GM12878 (cell line): ENCODE measurements at regions not wholly inside any gene's neighbourhood (a gene's known extent, or its start where the extent isn't known, plus 50 kb on each side); places are given as distances from the start of the nearest gene placed in this dataset.

Experiments
- ATAC-seq: fragments of 200-7000 bp; cut with Tn5 transposase; 3 replicates; pipeline ENCODE4 v1.9.1; 2020; ENCODE audit warnings: mild to moderate bottlenecking, moderate library complexity
- BruUV-seq: library from RNA; stranded (reverse); fragments of 400-500 nt; replicated peaks from 2 replicates; lab custom pipeline; 2021; lab: Mats Ljungman, UMichigan
- CTCF ChIA-PET: fragments of 300-600 bp; sonication (Branson Sonifier 250); formaldehyde crosslinking; extraction: SDS; loops from one replicate; lab custom pipeline; 2021; ENCODE audit warnings: inconsistent platforms; lab: Yijun Ruan, JAX
- POLR2A ChIA-PET: fragments of 350-600 bp; formaldehyde crosslinking; extraction: SDS; loops from one replicate; lab custom pipeline; 2021; ENCODE audit warnings: inconsistent platforms; lab: Charles Lee
- RAD21 ChIA-PET: fragments of 300-600 bp; sonication (Branson Sonifier 250); formaldehyde crosslinking; loops from one replicate; lab custom pipeline; 2023; ENCODE audit warnings: antibody characterized with exemption; ENCODE audit not compliant: unreplicated experiment; lab: Charles Lee
- SMC1A ChIA-PET: fragments of 300-600 bp; sonication (Branson Sonifier 250); formaldehyde crosslinking; loops from one replicate; lab custom pipeline; 2023; ENCODE audit not compliant: unreplicated experiment, uncharacterized antibody; lab: Charles Lee
- DNase-seq: peaks from one replicate; pipeline ENCODE4 v3.0.0-alpha.2; 2011; ENCODE audit warnings: low read depth, low spot score
- FAIRE-seq: peaks from 3 replicates; lab custom pipeline; 2011; peaks lifted over from hg19 to GRCh38; lab: Jason Lieb, UNC
- H2AFZ ChIP-seq: 2 replicates; pipeline ENCODE4 v1.6.0; 2011; ENCODE audit warnings: low read depth, low read length, control low read depth; ENCODE audit not compliant: control insufficient read depth
- H3K27ac ChIP-seq: 2 replicates; pipeline ENCODE4 v1.5.1; 2011; ENCODE audit warnings: control low read depth; ENCODE audit not compliant: control insufficient read depth, insufficient read depth
- H3K27me3 ChIP-seq, 2 experiments: replicated peaks in 1 of 2; 2 replicates each; pipeline versions ENCODE4 v1.6.0 to v1.6.1; 2011; ENCODE audit warnings: low read length in 1 of 2; ENCODE audit not compliant: control insufficient read depth in 2 of 2, insufficient read depth in 2 of 2
- H3K36me3 ChIP-seq, 2 experiments: 2 replicates each; pipeline ENCODE4 v1.5.1; 2011; ENCODE audit warnings: low read length in 1 of 2; ENCODE audit not compliant: control insufficient read depth in 2 of 2, insufficient read depth in 2 of 2
- H3K4me1 ChIP-seq: 2 replicates; pipeline ENCODE4 v1.6.1; 2011; ENCODE audit warnings: mild to moderate bottlenecking, low read length, moderate library complexity, mixed read lengths; ENCODE audit not compliant: control insufficient read depth, insufficient read depth
- H3K4me2 ChIP-seq: 2 replicates; pipeline ENCODE4 v1.6.0; 2011; ENCODE audit warnings: control low read depth; ENCODE audit not compliant: control insufficient read depth, insufficient read depth
- H3K4me3 ChIP-seq: fragments of 200-600 bp; sonication (generic); 2 replicates; pipeline ENCODE4 v1.5.1; 2016
- H3K79me2 ChIP-seq: 2 replicates; pipeline ENCODE4 v1.6.0; 2011; ENCODE audit warnings: low read length; ENCODE audit not compliant: control insufficient read depth, insufficient read depth
- H3K9ac ChIP-seq: 2 replicates; pipeline ENCODE4 v1.8.0; 2011; ENCODE audit warnings: low read length, control low read depth, mixed read lengths; ENCODE audit not compliant: control insufficient read depth, insufficient read depth
- H3K9me3 ChIP-seq: replicated peaks from 3 replicates; pipeline ENCODE4 v1.5.1; 2011; ENCODE audit warnings: mild to moderate bottlenecking, low read length; ENCODE audit not compliant: control insufficient read depth, insufficient read depth
- H4K20me1 ChIP-seq: 2 replicates; pipeline ENCODE4 v1.6.0; 2011; ENCODE audit not compliant: control insufficient read depth, insufficient read depth
- E4F1 ChIP-seq: fragments of 450-650 bp; IDR thresholded peaks from 2 replicates; pipeline ENCODE4 v1.6.1; 2018; ENCODE audit warnings: borderline replicate concordance, mild to moderate bottlenecking; ENCODE audit not compliant: partially characterized antibody
- HDGF ChIP-seq: fragments of 450-650 bp; IDR thresholded peaks from 2 replicates; pipeline ENCODE4 v1.6.1; 2016; ENCODE audit warnings: antibody characterized with exemption
- IKZF1 ChIP-seq: fragments of 450-650 bp; conservative IDR thresholded peaks from 2 replicates; pipeline ENCODE4 v1.6.1; 2017; ENCODE audit warnings: antibody characterized with exemption, mild to moderate bottlenecking
- KDM1A ChIP-seq: fragments of 200-600 bp; sonication (generic); IDR thresholded peaks from 2 replicates; pipeline ENCODE4 v1.6.1; 2016; ENCODE audit warnings: borderline replicate concordance
- MXI1 ChIP-seq: fragments of 150-350 bp; IDR thresholded peaks from 2 replicates; pipeline ENCODE4 v1.6.1; 2011; ENCODE audit warnings: low read depth, mild to moderate bottlenecking, inconsistent platforms, low read length, improper control_type of control experiment
- RFX5 ChIP-seq: IDR thresholded peaks from 2 replicates; pipeline ENCODE4 v1.6.1; 2011; ENCODE audit warnings: low read depth, low read length, improper control_type of control experiment
- SMAD5 ChIP-seq: IDR thresholded peaks from 2 replicates; pipeline ENCODE4 v1.6.1; 2016; ENCODE audit warnings: antibody characterized with exemption, low read depth
- ZNF687 ChIP-seq: fragments of 450-650 bp; IDR thresholded peaks from 2 replicates; pipeline ENCODE4 v1.6.1; 2017; ENCODE audit warnings: mild to moderate bottlenecking, moderate library complexity
- WGBS: methylation state at CpG from one replicate; pipeline ENCODE4 v1.1.6; 2016; ENCODE audit warnings: low lambda C conversion rate; ENCODE audit not compliant: insufficient replicate concordance, insufficient coverage; ENCODE audit errors: missing lambda C conversion rate; 5-methylcytosine and 5-hydroxymethylcytosine counted together
- in situ Hi-C: fragments of 300-500 bp; cut with MboI; formaldehyde crosslinking; loops from 9 replicates; pipeline ENCODE4 v1.14.3; 2018; ENCODE audit warnings: mixed read lengths
- intact Hi-C: fragments of 100-400 bp; cut with micrococcal nuclease; formaldehyde crosslinking; loops from one replicate; pipeline ENCODE4 v1.14.2; 2022; ENCODE audit not compliant: unreplicated experiment
- TF ChIP-seq, protein P1 (sequence below): fragments of 150-350 bp; IDR thresholded peaks from 2 replicates; pipeline ENCODE4 v1.6.1; 2014; ENCODE audit warnings: mild to moderate bottlenecking, low read depth, low read length

DNA sequence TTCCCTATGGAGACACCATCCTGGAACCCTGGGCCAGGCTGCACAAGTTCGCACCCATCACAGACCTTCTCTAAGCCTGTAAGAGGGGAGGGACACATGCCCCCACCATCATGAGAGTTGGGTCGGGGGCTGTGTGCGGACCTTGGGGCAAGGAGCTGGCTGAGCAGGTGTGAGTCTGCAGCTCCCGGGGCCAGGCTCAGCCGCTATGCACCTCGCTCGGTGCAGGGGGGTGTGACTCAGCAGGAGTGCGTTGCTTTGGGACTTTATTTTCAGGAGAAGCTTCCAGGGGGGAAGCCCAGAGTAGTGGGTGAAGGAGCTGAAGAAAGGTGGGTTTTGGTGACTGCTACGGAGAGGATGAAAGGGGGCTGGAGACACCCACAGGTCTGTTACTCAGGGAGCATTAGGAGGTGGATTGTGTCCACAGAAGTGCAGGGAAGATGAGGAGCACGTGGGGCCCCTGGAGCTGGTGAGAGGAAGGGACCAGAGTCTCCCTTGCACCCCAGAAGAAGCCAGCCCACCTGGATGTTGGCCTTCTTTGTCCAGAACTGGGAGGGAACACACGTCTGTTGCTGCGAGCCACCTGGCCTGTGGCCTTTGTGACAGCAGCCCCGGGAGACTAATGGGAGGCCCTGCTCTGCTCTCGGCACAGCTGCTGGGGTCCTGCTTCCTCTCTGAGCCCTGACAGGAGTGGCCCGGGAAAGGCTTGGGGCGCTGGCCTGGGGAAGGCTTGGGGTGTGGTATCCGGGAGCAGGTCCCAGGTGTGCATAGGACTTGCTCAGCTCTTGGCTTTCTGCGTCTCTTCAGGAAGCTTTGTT is 162.6 kb downstream of the TEX29 start:
- SMC1A ChIA-PET = no interaction called here
- POLR2A ChIA-PET = no interaction called here
- Histone ChIP-seq H4K20me1 (no peaks in the 10 kb centered on the region), H3K9ac (no peak overlapping the region), H3K4me3 (no peak overlapping the region), H3K79me2 (no peaks in the 10 kb centered on the region), H3K4me1 (no peaks in the 10 kb centered on the region), H3K27me3 (no peaks in the 10 kb centered on the region), H3K9me3 (no peaks in the 10 kb centered on the region; the same call in 2 of the 3 replicates), H3K36me3 (no peaks in the 10 kb centered on the region), H3K27ac (no peak overlapping the region), H2AFZ (no peak overlapping the region), H3K4me2 (no peak overlapping the region)
- 40% methylated on average over 16 of the region's 18 CpGs for WGBS
- RAD21 ChIA-PET = no interaction called here
- no peak for FAIRE-seq
- BruUV-seq = no TSS peak
- no peak for DNase-seq
- TF ChIP-seq E4F1 (no peak), HDGF (no peak), KDM1A (no peak), ZNF687 (no peak), SMAD5 (no peak), IKZF1 (no peak), RFX5 (no peak), MXI1 (no peak)
- TF ChIP-seq, protein P1, sequence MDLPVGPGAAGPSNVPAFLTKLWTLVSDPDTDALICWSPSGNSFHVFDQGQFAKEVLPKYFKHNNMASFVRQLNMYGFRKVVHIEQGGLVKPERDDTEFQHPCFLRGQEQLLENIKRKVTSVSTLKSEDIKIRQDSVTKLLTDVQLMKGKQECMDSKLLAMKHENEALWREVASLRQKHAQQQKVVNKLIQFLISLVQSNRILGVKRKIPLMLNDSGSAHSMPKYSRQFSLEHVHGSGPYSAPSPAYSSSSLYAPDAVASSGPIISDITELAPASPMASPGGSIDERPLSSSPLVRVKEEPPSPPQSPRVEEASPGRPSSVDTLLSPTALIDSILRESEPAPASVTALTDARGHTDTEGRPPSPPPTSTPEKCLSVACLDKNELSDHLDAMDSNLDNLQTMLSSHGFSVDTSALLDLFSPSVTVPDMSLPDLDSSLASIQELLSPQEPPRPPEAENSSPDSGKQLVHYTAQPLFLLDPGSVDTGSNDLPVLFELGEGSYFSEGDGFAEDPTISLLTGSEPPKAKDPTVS = no peak
- in situ Hi-C loops = no loop called here
- intact Hi-C loops = no loop called here
- CTCF ChIA-PET = no interaction called here
- ATAC-seq = no peak
